ENCODE measurements at regions not wholly inside any gene's neighbourhood (a gene's known extent, or its start where the extent isn't known, plus 50 kb on each side); places are given as distances from the start of the nearest gene placed in this dataset.

DNA sequence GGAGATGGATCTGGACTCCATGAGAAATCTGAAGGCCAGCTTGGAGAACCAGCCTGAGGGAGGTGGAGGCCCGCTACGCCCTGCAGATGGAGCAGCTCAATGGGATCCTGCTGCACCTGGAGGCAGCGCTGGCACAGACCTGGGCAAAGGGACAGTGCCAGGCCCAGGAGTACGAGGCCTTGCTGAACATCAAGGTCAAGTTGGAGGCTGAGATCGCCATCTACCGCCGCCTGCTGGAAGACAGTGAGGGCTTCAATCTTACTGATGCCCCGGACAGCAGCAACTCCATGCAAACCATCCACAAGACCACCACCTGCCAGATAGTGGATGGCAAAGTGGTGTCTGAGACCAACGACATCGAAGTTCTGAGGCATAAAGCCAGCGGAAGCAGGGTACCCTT is 601.5 kb upstream of the ZP4 start:
- no peaks in the 10 kb centered on the region for H4K20me1 ChIP-seq
- H3K4me3 ChIP-seq, result no peak overlapping the region
- no peaks in the 10 kb centered on the region for H3K36me3 ChIP-seq
- H3K4me1 ChIP-seq, result no peaks in the 10 kb centered on the region
- no peak for TF ChIP-seq Cebpa-rat (IDR thresholded peaks at IDR 0.05)
- H3K27me3 ChIP-seq, result no peaks in the 10 kb centered on the region
- no peak overlapping the region for H3K9ac ChIP-seq
- no peak overlapping the region for H3K27ac ChIP-seq
- H3K4me2 ChIP-seq, result no peak overlapping the region
- H3K9me3 ChIP-seq (replicated peaks in 1 of 11), result no peaks in the 10 kb centered on the region

DNA sequence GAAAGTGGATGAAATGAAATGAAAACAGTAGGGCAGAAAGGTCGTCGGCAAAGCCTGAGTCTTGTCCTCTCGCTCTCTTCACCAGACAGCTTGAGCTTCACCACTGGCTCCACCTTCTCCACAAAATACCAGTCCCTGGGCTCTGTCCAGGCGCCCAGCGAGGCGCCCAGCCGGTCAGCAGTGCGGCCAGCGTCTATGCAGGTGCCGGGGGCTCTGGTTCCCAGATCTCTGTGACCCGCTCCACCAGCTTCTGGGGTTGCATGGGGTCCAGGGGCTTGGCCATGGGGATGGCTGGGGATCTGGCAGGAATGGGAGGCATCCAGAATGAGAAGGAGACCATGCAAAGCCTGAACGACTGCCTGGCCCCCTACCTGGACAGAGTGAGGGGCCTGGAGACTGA is 600.5 kb upstream of the ZP4 start:
- H3K9me3 ChIP-seq (replicated peaks in 1 of 11), result no peaks in the 10 kb centered on the region
- H3K36me3 ChIP-seq, result no peaks in the 10 kb centered on the region
- H3K27ac ChIP-seq, result no peak overlapping the region
- no peak overlapping the region for H3K4me2 ChIP-seq
- H3K27me3 ChIP-seq, result no peaks in the 10 kb centered on the region
- no peaks in the 10 kb centered on the region for H3K4me1 ChIP-seq
- no peak for TF ChIP-seq Cebpa-rat (IDR thresholded peaks at IDR 0.05)
- H4K20me1 ChIP-seq, result no peaks in the 10 kb centered on the region
- no peak overlapping the region for H3K9ac ChIP-seq
- H3K4me3 ChIP-seq, result no peak overlapping the region

DNA sequence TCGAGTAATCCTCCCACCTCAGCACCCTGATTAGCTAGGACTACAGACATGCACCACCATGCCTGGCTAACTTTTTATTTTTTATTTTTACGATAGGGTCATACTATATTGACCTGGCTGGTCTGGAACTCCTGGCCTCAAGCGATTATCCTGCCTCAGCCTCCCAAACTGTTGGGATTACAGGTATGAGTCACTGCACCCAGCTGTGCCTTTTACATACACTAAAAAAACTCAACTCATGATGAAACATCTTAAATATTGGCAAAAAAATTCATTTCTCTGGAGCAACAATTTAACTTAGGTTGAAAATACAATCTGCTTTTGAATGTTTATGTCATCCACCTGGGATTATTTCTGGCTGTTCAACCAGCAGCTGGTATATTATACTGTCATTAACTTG is 598.3 kb upstream of the ZP4 start:
- H3K9me3 ChIP-seq (replicated peaks in 1 of 11), result no peaks in the 10 kb centered on the region
- H3K4me2 ChIP-seq, result no peak overlapping the region
- no peak overlapping the region for H3K9ac ChIP-seq

DNA sequence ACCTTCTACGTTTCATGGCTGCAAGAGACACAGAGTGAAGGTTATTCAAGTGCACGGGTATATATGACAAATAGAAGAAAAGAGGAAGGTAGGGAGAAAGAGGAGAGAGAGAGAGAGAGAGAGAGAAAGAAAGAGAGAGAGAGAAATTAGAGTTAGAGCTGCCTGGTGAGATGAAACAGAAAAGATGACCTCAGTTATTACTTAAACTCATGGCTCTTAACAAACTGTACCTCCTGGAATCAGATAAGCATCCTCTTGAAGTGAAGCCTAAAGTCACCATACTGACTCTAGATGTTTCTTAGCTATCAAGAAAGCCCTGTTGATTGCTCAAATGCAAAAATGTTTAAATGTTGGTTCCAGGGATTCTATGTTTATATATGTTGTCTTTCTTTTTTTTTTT is 597.7 kb upstream of the ZP4 start:
- no peak for TF ChIP-seq Cebpa-rat (IDR thresholded peaks at IDR 0.05)
- no peaks in the 10 kb centered on the region for H4K20me1 ChIP-seq

More for the DNA sequence above, 598.3 kb upstream of the ZP4 start:
- no peak overlapping the region for H3K4me3 ChIP-seq
- H3K27me3 ChIP-seq, result no peaks in the 10 kb centered on the region
- no peaks in the 10 kb centered on the region for H4K20me1 ChIP-seq
- H3K27ac ChIP-seq, result no peak overlapping the region
- H3K36me3 ChIP-seq, result no peaks in the 10 kb centered on the region
- TF ChIP-seq Cebpa-rat (IDR thresholded peaks at IDR 0.05), result no peak
- no peaks in the 10 kb centered on the region; a peak in 2 of 20 replicates for H3K4me1 ChIP-seq

DNA sequence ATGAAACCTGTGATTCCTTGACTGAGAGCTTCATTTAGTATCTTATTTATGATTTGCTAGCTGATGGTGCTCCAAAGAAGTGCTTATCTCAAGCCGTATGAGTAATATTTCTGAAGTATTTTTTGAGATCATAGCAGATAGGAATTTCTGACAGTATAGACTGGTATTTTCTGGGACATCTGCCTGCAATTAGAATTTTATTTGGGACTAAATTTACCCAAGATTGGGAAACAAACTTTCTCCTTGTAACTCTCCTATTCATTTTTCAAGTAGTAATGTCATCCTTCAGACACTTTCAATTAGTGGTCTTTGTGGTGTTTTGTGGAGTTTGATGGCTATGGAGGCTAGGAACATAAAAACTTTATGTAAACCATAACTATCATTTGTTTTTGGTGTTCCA is 597.2 kb upstream of the ZP4 start:
- Histone ChIP-seq H3K27ac (no peak overlapping the region), H3K9me3 (replicated peaks in 1 of 11) (no peaks in the 10 kb centered on the region), H3K4me2 (no peak overlapping the region), H3K4me1 (no peaks in the 10 kb centered on the region; a peak in 2 of 20 replicates), H3K4me3 (no peak overlapping the region), H3K36me3 (no peaks in the 10 kb centered on the region), H3K27me3 (no peaks in the 10 kb centered on the region), H4K20me1 (no peaks in the 10 kb centered on the region), H3K9ac (no peak overlapping the region)
- TF ChIP-seq Cebpa-rat (IDR thresholded peaks at IDR 0.05), result no peak

More for the DNA sequence above, 597.7 kb upstream of the ZP4 start:
- H3K27me3 ChIP-seq, result no peaks in the 10 kb centered on the region
- H3K27ac ChIP-seq, result no peak overlapping the region
- no peaks in the 10 kb centered on the region for H3K9me3 ChIP-seq (replicated peaks in 1 of 11)
- no peak overlapping the region for H3K9ac ChIP-seq
- H3K4me1 ChIP-seq, result no peaks in the 10 kb centered on the region; a peak in 2 of 20 replicates
- no peak overlapping the region for H3K4me2 ChIP-seq
- H3K4me3 ChIP-seq, result no peak overlapping the region
- no peaks in the 10 kb centered on the region for H3K36me3 ChIP-seq

DNA sequence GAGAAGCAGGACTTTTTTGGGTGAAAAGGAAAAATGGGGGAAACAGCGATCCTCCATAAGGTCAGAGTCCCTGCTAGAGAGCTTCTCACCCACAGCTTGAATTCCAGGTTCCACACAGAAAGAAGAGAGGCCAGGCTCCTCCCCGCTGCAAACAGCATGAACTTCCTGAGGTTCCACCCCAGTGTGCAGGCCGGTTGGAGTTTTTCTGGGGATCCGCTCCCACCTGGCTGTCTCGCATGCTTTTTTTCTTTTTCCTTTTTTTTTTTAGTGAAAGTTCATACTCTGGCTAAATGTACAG is 595.1 kb upstream of the ZP4 start:
- Histone ChIP-seq H3K9me3 (replicated peaks in 1 of 11) (peaks cover 0 to 10% (median 0%) of the 10 kb centered on the region in 11 experiments; a peak in 3 of 22 replicates), H3K4me1 (peaks cover 0 to 5% (median 1%) of the 10 kb centered on the region in 10 experiments; a peak in 7 of 20 replicates), H3K27ac (no peak overlapping the region), H4K20me1 (no peaks in the 10 kb centered on the region), H3K4me3 (no peak overlapping the region), H3K9ac (no peak overlapping the region), H3K27me3 (no peaks in the 10 kb centered on the region), H3K36me3 (no peaks in the 10 kb centered on the region), H3K4me2 (no peak overlapping the region)
- no peak for TF ChIP-seq Cebpa-rat (IDR thresholded peaks at IDR 0.05)

DNA sequence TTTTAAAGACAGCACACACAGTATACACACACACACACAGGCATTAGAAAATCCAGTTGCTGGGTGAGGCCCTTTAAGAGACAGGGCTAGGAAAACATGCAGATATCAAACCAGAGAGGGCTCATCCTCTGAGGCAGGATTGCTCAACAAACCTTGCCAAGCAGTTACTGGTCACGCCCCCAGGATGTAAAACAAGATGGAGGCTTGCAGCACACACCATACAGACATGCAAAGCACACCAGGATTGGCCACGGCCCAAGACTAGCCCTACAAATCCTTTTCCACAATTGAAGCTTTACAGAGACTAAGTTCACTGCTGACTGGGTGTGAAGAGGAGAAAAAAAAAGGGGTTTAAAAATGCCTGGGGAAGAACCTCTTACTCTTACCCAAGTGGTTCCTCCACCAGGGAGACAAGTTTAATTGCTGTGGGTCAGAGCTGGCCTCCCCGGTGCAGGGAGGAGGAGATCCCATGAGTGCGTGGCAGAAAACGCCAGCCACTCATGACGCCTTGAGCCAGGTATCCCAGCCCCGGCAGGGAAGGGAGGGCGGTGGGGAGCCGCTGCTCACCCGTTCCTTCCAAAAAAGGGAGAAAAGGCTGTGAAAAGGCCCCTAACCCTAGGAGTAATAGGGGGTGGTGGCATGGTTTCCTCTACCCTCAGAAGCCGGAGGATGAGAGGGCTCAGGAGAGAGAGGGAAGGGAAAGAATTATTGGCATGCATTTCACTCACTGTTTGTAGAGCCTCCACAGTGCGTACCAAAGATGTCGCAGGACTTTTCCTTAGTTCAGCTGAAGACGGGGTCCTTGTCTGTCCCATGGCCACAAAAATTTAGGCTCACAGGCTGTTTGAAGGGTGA is 594.6 kb upstream of the ZP4 start:
- Histone ChIP-seq H3K9me3 (replicated peaks in 1 of 11) (peaks cover 0 to 10% (median 0%) of the 10 kb centered on the region in 11 experiments; a peak in 3 of 22 replicates), H3K4me3 (no peak overlapping the region), H3K4me1 (peaks cover 0 to 5% (median 1%) of the 10 kb centered on the region in 10 experiments; a peak in 7 of 20 replicates), H3K36me3 (no peaks in the 10 kb centered on the region), H4K20me1 (no peaks in the 10 kb centered on the region), H3K27ac (no peak overlapping the region), H3K27me3 (no peaks in the 10 kb centered on the region), H3K9ac (no peak overlapping the region), H3K4me2 (peak overlapping the region in 1 of 11 experiments; percentile 6; a peak in 2 of 22 replicates)
- no peak for TF ChIP-seq Cebpa-rat (IDR thresholded peaks at IDR 0.05)

DNA sequence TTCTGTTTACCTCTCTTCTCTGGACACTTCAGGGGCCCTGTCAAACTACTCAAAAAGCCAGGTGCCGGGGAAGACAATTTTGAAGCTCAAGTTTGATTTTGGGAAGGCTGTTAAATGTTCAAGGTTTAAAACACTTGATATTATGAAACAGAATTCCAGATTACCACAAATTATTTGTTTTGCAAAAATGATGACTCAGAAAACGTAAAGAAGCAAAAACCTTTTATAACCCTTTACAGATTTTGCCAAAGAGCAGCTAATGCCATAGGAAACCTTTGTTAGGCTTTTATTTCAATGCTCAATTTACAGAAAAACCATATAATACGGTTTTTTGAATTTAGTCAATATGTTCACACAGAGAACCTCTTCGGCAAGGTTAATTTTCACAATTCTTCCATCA is 593.4 kb upstream of the ZP4 start:
- peaks cover 0 to 13% (median 7%) of the 10 kb centered on the region in 10 experiments; a peak in 16 of 20 replicates for H3K4me1 ChIP-seq
- no peaks in the 10 kb centered on the region for H3K36me3 ChIP-seq
- H4K20me1 ChIP-seq, result no peaks in the 10 kb centered on the region
- H3K4me2 ChIP-seq, result no peak overlapping the region
- H3K27me3 ChIP-seq, result no peaks in the 10 kb centered on the region
- no peak overlapping the region for H3K9ac ChIP-seq
- no peak for TF ChIP-seq Cebpa-rat (IDR thresholded peaks at IDR 0.05)
- H3K27ac ChIP-seq, result no peak overlapping the region
- H3K9me3 ChIP-seq (replicated peaks in 1 of 11), result peaks cover 0 to 10% (median 0%) of the 10 kb centered on the region in 11 experiments; a peak in 4 of 22 replicates
- H3K4me3 ChIP-seq, result no peak overlapping the region

DNA sequence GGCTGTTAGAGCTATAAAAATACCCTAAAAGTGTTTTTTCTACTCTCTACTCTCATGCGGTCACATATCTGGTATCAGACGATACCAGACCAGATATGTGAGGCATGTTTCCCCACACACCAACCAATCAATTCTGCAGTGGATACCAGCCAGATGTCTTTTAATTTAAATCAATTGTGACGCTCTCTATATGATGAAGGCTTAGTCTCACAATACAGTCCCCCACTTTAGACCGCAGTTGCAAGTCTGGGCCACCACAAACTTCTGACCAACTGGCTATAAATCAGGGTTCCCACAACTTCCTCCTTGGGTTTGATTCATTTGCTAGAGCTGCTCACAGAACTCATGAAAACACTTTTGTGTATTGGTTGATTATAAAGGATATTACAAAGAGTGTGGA is 586.1 kb upstream of the ZP4 start:
- Histone ChIP-seq H3K4me3 (no peak overlapping the region), H3K4me2 (peak overlapping the region in 3 of 11 experiments; percentile 13 to 58 (median 52); a peak in 5 of 22 replicates), H3K27me3 (no peaks in the 10 kb centered on the region), H3K9me3 (replicated peaks in 1 of 11) (peaks cover 0 to 12% (median 0%) of the 10 kb centered on the region in 11 experiments; a peak in 4 of 22 replicates), H4K20me1 (no peaks in the 10 kb centered on the region), H3K9ac (no peak overlapping the region), H3K36me3 (no peaks in the 10 kb centered on the region), H3K27ac (no peak overlapping the region), H3K4me1 (peaks cover 0 to 21% (median 8%) of the 10 kb centered on the region in 10 experiments; a peak in 16 of 20 replicates)
- no peak for TF ChIP-seq Cebpa-rat (IDR thresholded peaks at IDR 0.05)

DNA sequence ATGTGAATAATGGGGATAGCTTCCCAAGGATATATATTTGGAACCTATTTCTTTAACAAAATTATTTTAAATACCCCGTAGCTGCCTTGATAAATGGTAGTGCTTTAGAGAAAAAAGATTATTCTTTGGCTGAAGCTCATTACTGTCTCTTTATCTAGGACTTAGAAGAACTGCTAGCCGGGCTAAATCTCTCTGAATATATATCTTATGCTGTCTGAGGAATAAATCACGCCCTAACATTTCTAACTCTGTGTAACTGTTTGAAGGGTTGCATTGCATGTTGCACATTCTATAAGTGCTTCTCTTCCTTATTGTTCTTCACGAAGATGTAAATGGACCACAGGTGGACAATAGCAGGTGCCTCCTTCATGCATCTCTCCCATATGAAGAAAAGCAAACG is 585.0 kb upstream of the ZP4 start:
- no peaks in the 10 kb centered on the region for H3K27me3 ChIP-seq

More for the DNA sequence above, 585.0 kb upstream of the ZP4 start:
- H3K4me3 ChIP-seq, result no peak overlapping the region
- H3K27ac ChIP-seq, result no peak overlapping the region
- no peak overlapping the region for H3K4me2 ChIP-seq
- peaks cover 0 to 4% (median 0%) of the 10 kb centered on the region in 11 experiments; a peak in 1 of 22 replicates for H3K9me3 ChIP-seq (replicated peaks in 1 of 11)
- peaks cover 0 to 17% (median 7%) of the 10 kb centered on the region in 10 experiments; a peak in 13 of 20 replicates for H3K4me1 ChIP-seq
- H4K20me1 ChIP-seq, result no peaks in the 10 kb centered on the region
- no peak for TF ChIP-seq Cebpa-rat (IDR thresholded peaks at IDR 0.05)
- H3K9ac ChIP-seq, result no peak overlapping the region
- no peaks in the 10 kb centered on the region for H3K36me3 ChIP-seq
